H9 (cell line): ENCODE measurements at regions not wholly inside any gene's neighbourhood (a gene's known extent, or its start where the extent isn't known, plus 50 kb on each side); places are given as distances from the start of the nearest gene placed in this dataset.

Experiments
- DNase-seq: peaks from one replicate; pipeline ENCODE4 v3.0.0-alpha.2; 2017
- H2AFZ ChIP-seq: one replicate; pipeline ENCODE4 v1.6.1; 2013; ENCODE audit warnings: mild to moderate bottlenecking, low read length, control low read depth, moderate library complexity
- H2AK5ac ChIP-seq: 2 replicates; pipeline ENCODE4 v1.6.1; 2013; ENCODE audit warnings: low read length, control low read depth, mixed read lengths; ENCODE audit not compliant: insufficient read length
- H2BK120ac ChIP-seq: one replicate; pipeline ENCODE4 v1.6.1; 2013; ENCODE audit warnings: low read depth, mild to moderate bottlenecking, low read length, control low read depth, inconsistent platforms; ENCODE audit not compliant: poor library complexity, severe bottlenecking
- H2BK12ac ChIP-seq: 2 replicates; pipeline ENCODE4 v1.6.1; 2013; ENCODE audit warnings: low read length, control low read depth, mixed read lengths, low read depth; ENCODE audit not compliant: insufficient read length
- H2BK15ac ChIP-seq: 2 replicates; pipeline ENCODE4 v1.6.1; 2013; ENCODE audit warnings: low read depth, low read length, control low read depth
- H2BK20ac ChIP-seq: one replicate; pipeline ENCODE4 v1.6.1; 2013; ENCODE audit warnings: low read depth, mild to moderate bottlenecking, low read length, control low read depth, inconsistent platforms; ENCODE audit not compliant: poor library complexity, severe bottlenecking
- H2BK5ac ChIP-seq: 2 replicates; pipeline ENCODE4 v1.6.1; 2013; ENCODE audit warnings: low read length, control low read depth, mixed read lengths; ENCODE audit not compliant: insufficient read length
- H3K14ac ChIP-seq: 2 replicates; pipeline ENCODE4 v1.6.1; 2013; ENCODE audit warnings: low read length, control low read depth; ENCODE audit not compliant: insufficient read depth
- H3K18ac ChIP-seq: 2 replicates; pipeline ENCODE4 v1.6.1; 2013; ENCODE audit warnings: low read depth, mild to moderate bottlenecking, mixed read lengths, low read length, control low read depth; ENCODE audit not compliant: insufficient read length
- H3K23ac ChIP-seq: 2 replicates; pipeline ENCODE4 v1.6.1; 2013; ENCODE audit warnings: low read length, control low read depth, mixed read lengths, low read depth; ENCODE audit not compliant: insufficient read length
- H3K23me2 ChIP-seq: 2 replicates; pipeline ENCODE4 v1.6.1; 2013; ENCODE audit warnings: low read depth, mild to moderate bottlenecking, mixed read lengths, low read length, control low read depth; ENCODE audit not compliant: insufficient read length, poor library complexity, severe bottlenecking
- H3K27ac ChIP-seq: 2 replicates; pipeline ENCODE4 v1.5.1; 2013; ENCODE audit warnings: low read length, control low read depth, mixed read lengths, low read depth; ENCODE audit not compliant: insufficient read length
- H3K27me3 ChIP-seq: 2 replicates; pipeline ENCODE4 v1.6.1; 2013; ENCODE audit warnings: low read length, control low read depth, inconsistent platforms; ENCODE audit not compliant: insufficient read depth
- H3K4ac ChIP-seq: 2 replicates; pipeline ENCODE4 v1.6.1; 2013; ENCODE audit warnings: low read depth, mild to moderate bottlenecking, control low read depth, inconsistent platforms, low read length, moderate library complexity
- H3K4me1 ChIP-seq: 2 replicates; pipeline ENCODE4 v1.6.1; 2013; ENCODE audit warnings: low read length, control low read depth, inconsistent platforms; ENCODE audit not compliant: insufficient read depth
- H3K4me2 ChIP-seq: 2 replicates; pipeline ENCODE4 v1.6.1; 2013; ENCODE audit warnings: low read length, control low read depth, mixed read lengths; ENCODE audit not compliant: insufficient read length, insufficient read depth
- H3K56ac ChIP-seq: 2 replicates; pipeline ENCODE4 v1.6.1; 2013; ENCODE audit warnings: low read depth, mild to moderate bottlenecking, mixed read lengths, low read length, control low read depth; ENCODE audit not compliant: insufficient read length
- H3K79me1 ChIP-seq: 2 replicates; pipeline ENCODE4 v1.6.1; 2013; ENCODE audit warnings: low read depth, mild to moderate bottlenecking, moderate library complexity, low read length, control low read depth, inconsistent platforms; ENCODE audit not compliant: insufficient read depth, poor library complexity, severe bottlenecking
- H3K79me2 ChIP-seq: 2 replicates; pipeline ENCODE4 v1.6.1; 2013; ENCODE audit warnings: low read length, control low read depth, inconsistent platforms; ENCODE audit not compliant: insufficient read depth
- H3K9ac ChIP-seq: 2 replicates; pipeline ENCODE4 v1.6.1; 2013; ENCODE audit warnings: low read length, control low read depth, mixed read lengths; ENCODE audit not compliant: insufficient read length; ENCODE audit errors: extremely low read depth
- H3K9me3 ChIP-seq: one replicate; pipeline ENCODE4 v1.6.1; 2013; ENCODE audit warnings: low read depth, low read length, inconsistent platforms; ENCODE audit not compliant: control insufficient read depth
- H3T11ph ChIP-seq: one replicate; pipeline ENCODE4 v1.6.1; 2013; ENCODE audit warnings: mild to moderate bottlenecking, low read length, control low read depth, inconsistent platforms
- H4K20me1 ChIP-seq: one replicate; pipeline ENCODE4 v1.6.1; 2013; ENCODE audit not compliant: control insufficient read depth, insufficient read length, insufficient read depth
- H4K5ac ChIP-seq: 2 replicates; pipeline ENCODE4 v1.6.1; 2013; ENCODE audit warnings: low read depth, mild to moderate bottlenecking, mixed read lengths, low read length, control low read depth; ENCODE audit not compliant: insufficient read length
- H4K8ac ChIP-seq: replicated peaks from 2 replicates; pipeline ENCODE4 v1.6.1; 2013; ENCODE audit warnings: low read length, control low read depth, mixed read lengths, low read depth; ENCODE audit not compliant: insufficient read length
- H4K91ac ChIP-seq: 2 replicates; pipeline ENCODE4 v1.6.1; 2013; ENCODE audit warnings: low read depth, mild to moderate bottlenecking, moderate library complexity, mixed read lengths, low read length, control low read depth; ENCODE audit not compliant: insufficient read length
- H3K27ac Mint-ChIP-seq, 3 experiments: 2 replicates in 2 of 3; 3 replicates in 1 of 3; pipeline ENCODE4 v1.8.0; 2020 to 2021; ENCODE audit warnings: mixed read lengths in 3 of 3, mild to moderate bottlenecking in 1 of 3, moderate library complexity in 1 of 3
- H3K27me3 Mint-ChIP-seq: 2 replicates; pipeline ENCODE4 v1.8.0; 2021; ENCODE audit warnings: low read depth, mild to moderate bottlenecking, moderate library complexity, mixed read lengths
- H3K36me3 Mint-ChIP-seq, 3 experiments: 2 replicates in 2 of 3; 3 replicates in 1 of 3; pipeline ENCODE4 v1.8.0; 2020 to 2021; ENCODE audit warnings: low read depth in 3 of 3, mixed read lengths in 3 of 3; ENCODE audit not compliant: insufficient read depth in 1 of 3
- H3K4me1 Mint-ChIP-seq, 2 experiments: 2 replicates each; pipeline ENCODE4 v1.8.0; 2020; ENCODE audit warnings: mixed read lengths in 2 of 2
- H3K4me3 Mint-ChIP-seq, 2 experiments: 2 replicates in 1 of 2; 3 replicates in 1 of 2; pipeline ENCODE4 v1.8.0; 2020 to 2021; ENCODE audit warnings: mild to moderate bottlenecking in 2 of 2, mixed read lengths in 2 of 2, moderate library complexity in 1 of 2
- H3K9me3 Mint-ChIP-seq, 2 experiments: 2 replicates in 1 of 2; 3 replicates in 1 of 2; pipeline ENCODE4 v1.8.0; 2020; ENCODE audit warnings: mild to moderate bottlenecking in 2 of 2, mixed read lengths in 2 of 2, moderate library complexity in 1 of 2
- WGBS: extraction: QIAGEN DNeasy Blood & Tissue Kit; methylation state at CpG from one replicate; pipeline ENCODE4 v1.1.7; 2013; ENCODE audit warnings: missing lambda C conversion rate, low lambda C conversion rate, mixed read lengths; ENCODE audit not compliant: insufficient read length; ENCODE audit errors: extremely low coverage; 5-methylcytosine and 5-hydroxymethylcytosine counted together
- TF ChIP-seq, protein P1 (sequence below): fragments of 200-600 bp; sonication (generic); conservative IDR thresholded peaks from 3 replicates; pipeline ENCODE4 v1.8.0; 2021; ENCODE audit warnings: antibody characterized with exemption, mild to moderate bottlenecking

DNA sequence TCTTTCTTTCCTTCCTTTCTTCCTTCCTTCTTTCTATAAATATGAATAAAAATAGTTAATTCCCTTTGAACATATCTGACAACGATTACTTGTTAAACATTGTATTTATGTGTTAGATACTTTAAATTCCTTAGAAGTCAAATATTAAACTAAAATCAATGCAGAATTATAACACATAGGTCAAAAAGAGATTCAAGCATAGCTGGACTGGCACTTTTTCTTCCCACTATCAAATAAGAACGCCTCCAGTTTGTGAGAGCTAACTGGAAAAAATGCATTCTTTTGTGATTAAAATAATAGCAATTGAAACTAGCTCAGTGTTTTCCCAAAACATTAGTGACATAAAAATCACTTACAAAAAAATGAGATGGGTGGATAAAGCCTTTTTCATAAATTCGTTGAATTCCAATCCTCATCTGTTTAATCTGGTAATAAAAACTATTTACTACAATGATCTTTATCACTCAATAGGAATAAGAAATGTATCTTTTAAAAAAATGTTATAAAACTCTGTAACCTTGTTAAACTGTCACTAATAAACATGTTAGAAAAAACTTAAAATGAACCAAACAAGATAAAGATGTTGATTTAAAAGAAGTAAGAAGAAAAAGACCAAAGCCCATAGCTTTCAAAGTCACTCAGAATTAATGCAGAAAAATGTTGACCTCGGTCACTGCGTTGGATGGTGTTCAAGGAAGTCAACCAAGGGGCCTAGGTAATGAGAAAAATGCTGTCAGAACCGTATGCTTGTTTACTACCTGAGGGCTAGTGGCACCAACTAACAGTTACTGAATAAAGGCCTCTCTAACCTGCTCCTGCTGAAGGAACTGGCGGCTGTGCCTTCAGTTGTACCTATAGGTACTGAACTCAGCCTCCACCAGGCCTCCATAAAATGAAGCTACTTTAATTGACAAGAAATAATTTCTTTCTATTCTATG is 1039.5 kb upstream of the SLC10A2 start:
- H3K9me3 Mint-ChIP-seq, result peaks cover 23 to 24% of the 10 kb centered on the region in 2 experiments
- WGBS, result no CpG with 5 or more reads among the region's 7 CpGs
- Histone ChIP-seq H3K18ac (no peak overlapping the region), H2BK120ac (no peak overlapping the region), H4K8ac (no peak overlapping the region), H3K9ac (no peak overlapping the region), H3K14ac (no peak overlapping the region), H2AK5ac (no peak overlapping the region), H2AFZ (no peak overlapping the region), H3K4ac (no peak overlapping the region), H3K23me2 (no peaks in the 10 kb centered on the region), H2BK20ac (no peak overlapping the region), H3T11ph (no peak overlapping the region), H4K91ac (no peak overlapping the region), H3K56ac (no peak overlapping the region), H3K27ac (no peak overlapping the region), H3K4me1 (no peaks in the 10 kb centered on the region), H4K5ac (no peak overlapping the region), H4K20me1 (no peaks in the 10 kb centered on the region), H2BK15ac (no peak overlapping the region), H2BK12ac (no peak overlapping the region), H3K79me1 (no peaks in the 10 kb centered on the region), H2BK5ac (no peak overlapping the region), H3K79me2 (no peaks in the 10 kb centered on the region), H3K27me3 (no peaks in the 10 kb centered on the region), H3K9me3 (no peaks in the 10 kb centered on the region), H3K23ac (no peak overlapping the region), H3K4me2 (no peak overlapping the region)
- no peaks in the 10 kb centered on the region for H3K27me3 Mint-ChIP-seq
- TF ChIP-seq, protein P1, sequence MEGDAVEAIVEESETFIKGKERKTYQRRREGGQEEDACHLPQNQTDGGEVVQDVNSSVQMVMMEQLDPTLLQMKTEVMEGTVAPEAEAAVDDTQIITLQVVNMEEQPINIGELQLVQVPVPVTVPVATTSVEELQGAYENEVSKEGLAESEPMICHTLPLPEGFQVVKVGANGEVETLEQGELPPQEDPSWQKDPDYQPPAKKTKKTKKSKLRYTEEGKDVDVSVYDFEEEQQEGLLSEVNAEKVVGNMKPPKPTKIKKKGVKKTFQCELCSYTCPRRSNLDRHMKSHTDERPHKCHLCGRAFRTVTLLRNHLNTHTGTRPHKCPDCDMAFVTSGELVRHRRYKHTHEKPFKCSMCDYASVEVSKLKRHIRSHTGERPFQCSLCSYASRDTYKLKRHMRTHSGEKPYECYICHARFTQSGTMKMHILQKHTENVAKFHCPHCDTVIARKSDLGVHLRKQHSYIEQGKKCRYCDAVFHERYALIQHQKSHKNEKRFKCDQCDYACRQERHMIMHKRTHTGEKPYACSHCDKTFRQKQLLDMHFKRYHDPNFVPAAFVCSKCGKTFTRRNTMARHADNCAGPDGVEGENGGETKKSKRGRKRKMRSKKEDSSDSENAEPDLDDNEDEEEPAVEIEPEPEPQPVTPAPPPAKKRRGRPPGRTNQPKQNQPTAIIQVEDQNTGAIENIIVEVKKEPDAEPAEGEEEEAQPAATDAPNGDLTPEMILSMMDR, result no peak
- no peak overlapping the region for H3K4me3 Mint-ChIP-seq
- H3K4me1 Mint-ChIP-seq, result peaks cover 3% of the 10 kb centered on the region in 2 experiments; a peak in 2 of 4 replicates
- no peak for DNase-seq
- no peak overlapping the region; a peak in 1 of 7 replicates for H3K27ac Mint-ChIP-seq
- H3K36me3 Mint-ChIP-seq, result peaks cover 13 to 27% (median 20%) of the 10 kb centered on the region in 3 experiments
